OCI-LY3 (cell line): ENCODE measurements at regions not wholly inside any gene's neighbourhood (a gene's known extent, or its start where the extent isn't known, plus 50 kb on each side); places are given as distances from the start of the nearest gene placed in this dataset.

Source experiments
- H2AFZ ChIP-seq: fragments of 200-600, 300-600 bp; shearing (Covaris generic); 2 replicates; pipeline ENCODE4 v1.6.0; 2014; ENCODE audit warnings: antibody characterized with exemption, low read depth, low read length
- H3K27ac ChIP-seq: fragments of 200-600, 300-600 bp; sonication (generic); 2 replicates; pipeline ENCODE4 v1.5.1; 2014; ENCODE audit warnings: mild to moderate bottlenecking, low read length, moderate library complexity, mixed read lengths
- H3K27me3 ChIP-seq: fragments of 200-600, 300-600 bp; sonication (generic); 2 replicates; pipeline ENCODE4 v1.6.1; 2014; ENCODE audit warnings: low read depth, low read length, mixed read lengths
- H3K36me3 ChIP-seq: fragments of 200-600, 300-600 bp; sonication (generic); replicated peaks from 2 replicates; pipeline ENCODE3; 2014; ENCODE audit warnings: low read depth, low read length, mixed read lengths
- H3K4me1 ChIP-seq: fragments of 300-600, 200-600 bp; sonication (generic); 2 replicates; pipeline ENCODE4 v1.6.1; 2014; ENCODE audit warnings: low read length, mixed read lengths
- H3K4me2 ChIP-seq: fragments of 200-600, 300-600 bp; sonication (generic); 2 replicates; pipeline ENCODE4 v1.6.1; 2014; ENCODE audit warnings: low read length, mixed read lengths
- H3K4me3 ChIP-seq: fragments of 300-600, 200-600 bp; sonication (generic); 2 replicates; pipeline ENCODE4 v1.5.1; 2014; ENCODE audit warnings: antibody characterized with exemption, mild to moderate bottlenecking, low read length, moderate library complexity
- H3K79me2 ChIP-seq: fragments of 300-600, 200-600 bp; shearing (Covaris generic); 2 replicates; pipeline ENCODE4 v1.6.1; 2014; ENCODE audit warnings: mild to moderate bottlenecking, low read length, mixed read lengths
- H3K9ac ChIP-seq: fragments of 300-600, 200-600 bp; shearing (Covaris generic); 2 replicates; pipeline ENCODE4 v1.6.0; 2014; ENCODE audit warnings: mild to moderate bottlenecking, low read length, moderate library complexity
- H3K9me3 ChIP-seq: fragments of 200-600, 300-600 bp; shearing (Covaris generic); 2 replicates; pipeline ENCODE4 v1.6.1; 2014; ENCODE audit warnings: low read length, mixed read lengths; ENCODE audit not compliant: insufficient read depth
- H4K20me1 ChIP-seq: fragments of 200-600, 300-600 bp; sonication (generic); 2 replicates; pipeline ENCODE4 v1.6.1; 2016; ENCODE audit warnings: low read length, mixed read lengths; ENCODE audit not compliant: insufficient read depth
- CTCF ChIP-seq: fragments of 200-600, 300-600 bp; sonication (generic); IDR thresholded peaks from 2 replicates; pipeline ENCODE4 v1.5.1; 2014; ENCODE audit warnings: antibody characterized with exemption, low read length, low read depth
- EZH2phosphoT487 ChIP-seq: fragments of 200-600 bp; shearing (Covaris generic); IDR thresholded peaks from 2 replicates; pipeline ENCODE4 v1.6.1; 2018; ENCODE audit warnings: antibody characterized with exemption, mixed run types, low read depth

- Histone ChIP-seq H3K79me2 (no peaks in the 10 kb centered on the region), H4K20me1 (no peaks in the 10 kb centered on the region), H3K4me2 (no peak overlapping the region), H2AFZ (no peak overlapping the region), H3K9ac (no peak overlapping the region), H3K36me3 (no peaks in the 10 kb centered on the region), H3K27ac (no peak overlapping the region), H3K9me3 (no peaks in the 10 kb centered on the region), H3K27me3 (peaks cover 30% of the 10 kb centered on the region), H3K4me3 (no peak overlapping the region), H3K4me1 (no peaks in the 10 kb centered on the region)
- TF ChIP-seq EZH2phosphoT487: no peak
These were observed 71.6 kb upstream of the NUDT7 start for GRCh38 chr16:77650761-77651160.

GRCh38 chr16:77652399-77652798, 69.9 kb upstream of the NUDT7 start:
- Histone ChIP-seq H3K27me3 (peaks cover 34% of the 10 kb centered on the region), H3K36me3 (no peaks in the 10 kb centered on the region), H3K4me1 (no peaks in the 10 kb centered on the region), H3K9ac (no peak overlapping the region), H4K20me1 (no peaks in the 10 kb centered on the region), H3K79me2 (no peaks in the 10 kb centered on the region), H3K4me3 (no peak overlapping the region), H2AFZ (no peak overlapping the region), H3K27ac (no peak overlapping the region), H3K9me3 (no peaks in the 10 kb centered on the region), H3K4me2 (no peak overlapping the region)
- no peak for TF ChIP-seq CTCF
- TF ChIP-seq EZH2phosphoT487: no peak

- no peak for TF ChIP-seq EZH2phosphoT487
- TF ChIP-seq CTCF: no peak
- Histone ChIP-seq H3K4me3 (no peak overlapping the region), H3K9ac (no peak overlapping the region), H2AFZ (no peak overlapping the region), H3K27me3 (peaks cover 15% of the 10 kb centered on the region), H4K20me1 (no peaks in the 10 kb centered on the region), H3K27ac (no peak overlapping the region), H3K9me3 (no peaks in the 10 kb centered on the region), H3K36me3 (no peaks in the 10 kb centered on the region), H3K4me1 (no peaks in the 10 kb centered on the region), H3K79me2 (no peaks in the 10 kb centered on the region), H3K4me2 (no peak overlapping the region)
These were observed 65.3 kb upstream of the NUDT7 start for GRCh38 chr16:77657016-77657415.

- Histone ChIP-seq H3K4me2 (no peak overlapping the region), H3K9me3 (no peaks in the 10 kb centered on the region), H3K36me3 (no peaks in the 10 kb centered on the region), H3K27ac (no peak overlapping the region), H3K79me2 (no peaks in the 10 kb centered on the region), H2AFZ (no peak overlapping the region), H3K4me3 (no peak overlapping the region), H3K27me3 (peaks cover 4% of the 10 kb centered on the region; the same call in 1 of the 2 replicates), H3K9ac (no peak overlapping the region), H4K20me1 (no peaks in the 10 kb centered on the region), H3K4me1 (no peaks in the 10 kb centered on the region)
- TF ChIP-seq CTCF (peak; percentile 50), EZH2phosphoT487 (no peak)
These were observed 62.0 kb upstream of the NUDT7 start for GRCh38 chr16:77660311-77660710.

GRCh38 chr16:77662246-77662645, 60.1 kb upstream of the NUDT7 start:
- Histone ChIP-seq H4K20me1 (no peaks in the 10 kb centered on the region), H3K4me2 (no peak overlapping the region), H3K36me3 (no peaks in the 10 kb centered on the region), H2AFZ (no peak overlapping the region), H3K9ac (no peak overlapping the region), H3K79me2 (no peaks in the 10 kb centered on the region), H3K4me3 (no peak overlapping the region), H3K4me1 (no peaks in the 10 kb centered on the region), H3K27me3 (no peaks in the 10 kb centered on the region; the same call in 1 of the 2 replicates), H3K9me3 (no peaks in the 10 kb centered on the region), H3K27ac (no peak overlapping the region)
- no peak for TF ChIP-seq EZH2phosphoT487
- no peak for TF ChIP-seq CTCF
